ENCODE measurements at regions not wholly inside any gene's neighbourhood (a gene's known extent, or its start where the extent isn't known, plus 50 kb on each side); places are given as distances from the start of the nearest gene placed in this dataset.

DNA sequence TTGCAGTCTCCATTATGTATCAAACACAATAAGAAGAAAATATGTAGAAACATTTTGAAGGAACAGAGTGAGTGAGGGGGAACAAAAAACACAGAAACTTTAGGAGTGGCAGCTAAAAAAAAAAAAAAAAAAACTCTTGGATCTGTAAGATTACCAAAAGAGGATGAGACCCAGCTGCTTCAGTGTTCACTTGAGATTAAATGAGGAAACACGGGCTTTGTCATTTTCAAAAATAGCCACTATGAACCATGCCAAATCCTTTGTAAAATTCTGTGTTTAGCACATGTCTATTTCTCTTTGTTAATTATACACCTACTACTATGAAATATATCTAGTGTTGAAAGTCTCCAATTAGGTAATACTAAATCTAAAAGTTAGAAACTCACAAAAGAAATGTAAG lies 485.9 kb downstream of the EFNA5 start:
- TF ChIP-seq FOXP2 (optimal IDR thresholded peaks at IDR 0.05; ENCODE audit: borderline replicate concordance, extremely low read depth, extremely low read length, insufficient read depth) (no peak), POLR2AphosphoS5 (IDR thresholded peaks at IDR 0.05; ENCODE audit: low read depth, low read length) (no peak), TAF1 (IDR thresholded peaks at IDR 0.05; ENCODE audit: borderline replicate concordance, insufficient read depth, low read length) (no peak), SIN3A (IDR thresholded peaks at IDR 0.05; ENCODE audit: borderline replicate concordance, insufficient read depth, low read length) (no peak)
- TF ChIP-seq, protein P1, sequence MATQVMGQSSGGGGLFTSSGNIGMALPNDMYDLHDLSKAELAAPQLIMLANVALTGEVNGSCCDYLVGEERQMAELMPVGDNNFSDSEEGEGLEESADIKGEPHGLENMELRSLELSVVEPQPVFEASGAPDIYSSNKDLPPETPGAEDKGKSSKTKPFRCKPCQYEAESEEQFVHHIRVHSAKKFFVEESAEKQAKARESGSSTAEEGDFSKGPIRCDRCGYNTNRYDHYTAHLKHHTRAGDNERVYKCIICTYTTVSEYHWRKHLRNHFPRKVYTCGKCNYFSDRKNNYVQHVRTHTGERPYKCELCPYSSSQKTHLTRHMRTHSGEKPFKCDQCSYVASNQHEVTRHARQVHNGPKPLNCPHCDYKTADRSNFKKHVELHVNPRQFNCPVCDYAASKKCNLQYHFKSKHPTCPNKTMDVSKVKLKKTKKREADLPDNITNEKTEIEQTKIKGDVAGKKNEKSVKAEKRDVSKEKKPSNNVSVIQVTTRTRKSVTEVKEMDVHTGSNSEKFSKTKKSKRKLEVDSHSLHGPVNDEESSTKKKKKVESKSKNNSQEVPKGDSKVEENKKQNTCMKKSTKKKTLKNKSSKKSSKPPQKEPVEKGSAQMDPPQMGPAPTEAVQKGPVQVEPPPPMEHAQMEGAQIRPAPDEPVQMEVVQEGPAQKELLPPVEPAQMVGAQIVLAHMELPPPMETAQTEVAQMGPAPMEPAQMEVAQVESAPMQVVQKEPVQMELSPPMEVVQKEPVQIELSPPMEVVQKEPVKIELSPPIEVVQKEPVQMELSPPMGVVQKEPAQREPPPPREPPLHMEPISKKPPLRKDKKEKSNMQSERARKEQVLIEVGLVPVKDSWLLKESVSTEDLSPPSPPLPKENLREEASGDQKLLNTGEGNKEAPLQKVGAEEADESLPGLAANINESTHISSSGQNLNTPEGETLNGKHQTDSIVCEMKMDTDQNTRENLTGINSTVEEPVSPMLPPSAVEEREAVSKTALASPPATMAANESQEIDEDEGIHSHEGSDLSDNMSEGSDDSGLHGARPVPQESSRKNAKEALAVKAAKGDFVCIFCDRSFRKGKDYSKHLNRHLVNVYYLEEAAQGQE (IDR thresholded peaks at IDR 0.05; ENCODE audit: insufficient read depth in 1 of 2, low read depth in 2 of 2, low read length in 2 of 2) = no peak

DNA sequence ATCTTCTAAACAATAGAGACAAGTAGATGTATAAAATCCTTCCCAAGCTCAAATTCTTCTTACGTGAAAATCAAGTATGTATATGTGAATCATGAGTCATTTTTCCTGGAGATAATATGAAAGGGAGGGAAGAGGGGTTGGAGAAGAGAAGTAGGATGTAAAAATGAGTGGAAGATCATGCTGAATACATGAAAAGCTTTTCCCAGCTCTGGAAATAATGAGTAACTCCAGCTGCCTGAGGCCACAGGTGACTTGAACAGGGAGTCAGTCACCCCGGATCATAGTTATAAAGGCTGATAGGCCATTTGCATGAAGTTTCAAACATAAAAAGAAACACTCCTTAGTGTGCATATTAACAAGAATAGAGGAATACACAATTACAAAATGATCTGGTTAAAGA lies 486.7 kb downstream of the EFNA5 start:
- TF ChIP-seq FOXP2 (optimal IDR thresholded peaks at IDR 0.05; ENCODE audit: borderline replicate concordance, extremely low read depth, extremely low read length, insufficient read depth) (no peak), SIN3A (IDR thresholded peaks at IDR 0.05; ENCODE audit: borderline replicate concordance, insufficient read depth, low read length) (no peak), POLR2AphosphoS5 (IDR thresholded peaks at IDR 0.05; ENCODE audit: low read depth, low read length) (no peak), TAF1 (IDR thresholded peaks at IDR 0.05; ENCODE audit: borderline replicate concordance, insufficient read depth, low read length) (no peak)
- TF ChIP-seq, protein P1 (IDR thresholded peaks at IDR 0.05; ENCODE audit: insufficient read depth in 1 of 2, low read depth in 2 of 2, low read length in 2 of 2) = no peak

DNA sequence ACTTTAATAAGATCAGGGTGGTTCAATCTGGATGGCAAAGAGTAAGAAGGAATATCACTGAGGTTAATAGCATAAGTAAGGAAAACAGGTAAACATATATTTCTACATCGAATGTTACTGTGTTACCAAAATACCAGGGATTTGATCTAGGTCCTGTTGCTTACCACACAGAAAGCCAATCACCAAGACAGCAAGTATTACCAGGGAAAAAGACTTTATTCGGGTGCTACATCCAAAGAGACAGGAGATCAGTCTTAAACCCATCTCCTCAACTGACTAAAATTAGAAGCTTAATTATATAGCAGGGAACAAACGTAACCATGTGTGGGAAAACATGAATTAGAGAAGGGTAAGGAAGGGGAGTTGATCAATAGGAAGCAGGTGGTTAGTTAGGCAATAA lies 500.1 kb downstream of the EFNA5 start:
- TF ChIP-seq TAF1 (IDR thresholded peaks at IDR 0.05; ENCODE audit: borderline replicate concordance, insufficient read depth, low read length) (no peak), FOXP2 (optimal IDR thresholded peaks at IDR 0.05; ENCODE audit: borderline replicate concordance, extremely low read depth, extremely low read length, insufficient read depth) (no peak), SIN3A (IDR thresholded peaks at IDR 0.05; ENCODE audit: borderline replicate concordance, insufficient read depth, low read length) (no peak), POLR2AphosphoS5 (IDR thresholded peaks at IDR 0.05; ENCODE audit: low read depth, low read length) (no peak)
- TF ChIP-seq, protein P1 (IDR thresholded peaks at IDR 0.05; ENCODE audit: insufficient read depth in 1 of 2, low read depth in 2 of 2, low read length in 2 of 2) = no peak

DNA sequence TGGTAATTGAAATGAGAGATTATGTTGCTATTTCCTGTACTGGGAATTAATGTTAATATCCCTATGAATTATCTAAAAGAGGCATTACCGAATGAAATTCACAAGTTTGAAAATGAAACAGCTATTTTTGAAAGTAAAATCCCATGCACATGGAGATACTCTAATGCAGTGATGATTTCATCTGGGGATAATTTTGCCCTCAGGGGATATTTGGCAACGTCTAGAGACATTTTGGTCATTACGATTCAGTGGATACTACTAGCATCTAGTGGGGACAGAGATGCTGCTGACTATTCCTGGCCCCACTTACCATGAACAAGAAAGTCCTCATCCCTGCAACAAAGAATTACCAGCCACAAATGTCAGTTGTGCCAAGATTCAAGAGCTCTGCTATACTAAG lies 500.9 kb downstream of the EFNA5 start:
- TF ChIP-seq, protein P1 (IDR thresholded peaks at IDR 0.05; ENCODE audit: insufficient read depth in 1 of 2, low read depth in 2 of 2, low read length in 2 of 2) = no peak
- TF ChIP-seq POLR2AphosphoS5 (IDR thresholded peaks at IDR 0.05; ENCODE audit: low read depth, low read length) = no peak
- no peak for TF ChIP-seq SIN3A (IDR thresholded peaks at IDR 0.05; ENCODE audit: borderline replicate concordance, insufficient read depth, low read length)
- TF ChIP-seq FOXP2 (optimal IDR thresholded peaks at IDR 0.05; ENCODE audit: borderline replicate concordance, extremely low read depth, extremely low read length, insufficient read depth) = no peak
- TF ChIP-seq TAF1 (IDR thresholded peaks at IDR 0.05; ENCODE audit: borderline replicate concordance, insufficient read depth, low read length) = no peak

Measured in PFSK-1 (cell line).